Activated CD4-positive, alpha-beta T cell treated with anti-CD3 and anti-CD28 coated beads, Interleukin-2, amount 50 U/mL, for 48 hours (primary cell): ENCODE measurements at regions not wholly inside any gene's neighbourhood (a gene's known extent, or its start where the extent isn't known, plus 50 kb on each side); places are given as distances from the start of the nearest gene placed in this dataset.

Experiments
- DNase-seq, 2 experiments: peaks; one replicate each; pipeline ENCODE4 v3.0.0-alpha.2; 2020

DNA sequence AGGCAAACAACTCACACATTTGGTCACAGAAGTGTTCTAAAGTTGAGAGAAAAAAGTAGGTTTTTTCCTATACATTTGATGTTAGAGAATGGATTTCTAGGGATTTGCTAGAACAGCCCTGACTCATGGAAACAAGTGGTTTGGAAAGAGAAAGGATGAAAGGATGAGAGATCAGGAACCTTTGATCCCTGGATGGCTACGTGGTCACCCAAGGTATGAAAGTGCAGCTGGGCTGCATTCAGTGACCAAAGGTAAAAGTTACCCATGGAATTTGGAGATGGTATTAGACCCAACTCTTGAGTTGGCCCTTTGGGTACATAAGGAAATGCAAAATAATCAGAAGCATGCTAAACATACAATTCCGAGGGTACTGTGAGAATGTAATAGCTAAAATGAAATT, 61.3 kb upstream of the SPIN1 start:
- no peak for DNase-seq

DNA sequence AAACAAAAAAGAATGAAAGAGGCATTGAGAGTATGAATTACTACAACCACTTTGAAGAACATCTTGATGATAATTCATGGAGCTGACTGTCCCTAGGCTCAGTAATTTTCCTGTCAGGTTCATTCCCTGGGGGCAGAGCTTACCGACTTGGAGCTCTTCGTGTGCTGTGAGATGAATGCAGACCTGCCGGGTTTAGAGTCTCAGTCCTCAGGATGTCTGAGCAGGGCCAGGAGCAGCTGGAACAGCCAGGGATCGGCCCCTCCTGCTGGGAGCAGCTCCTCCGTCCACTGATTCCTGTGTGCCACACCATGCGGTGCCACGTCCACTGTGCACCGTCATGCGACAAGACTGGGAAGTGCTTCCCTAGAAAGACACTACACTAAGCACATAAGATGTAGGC, 62.2 kb upstream of the SPIN1 start:
- DNase-seq, result no peak

DNA sequence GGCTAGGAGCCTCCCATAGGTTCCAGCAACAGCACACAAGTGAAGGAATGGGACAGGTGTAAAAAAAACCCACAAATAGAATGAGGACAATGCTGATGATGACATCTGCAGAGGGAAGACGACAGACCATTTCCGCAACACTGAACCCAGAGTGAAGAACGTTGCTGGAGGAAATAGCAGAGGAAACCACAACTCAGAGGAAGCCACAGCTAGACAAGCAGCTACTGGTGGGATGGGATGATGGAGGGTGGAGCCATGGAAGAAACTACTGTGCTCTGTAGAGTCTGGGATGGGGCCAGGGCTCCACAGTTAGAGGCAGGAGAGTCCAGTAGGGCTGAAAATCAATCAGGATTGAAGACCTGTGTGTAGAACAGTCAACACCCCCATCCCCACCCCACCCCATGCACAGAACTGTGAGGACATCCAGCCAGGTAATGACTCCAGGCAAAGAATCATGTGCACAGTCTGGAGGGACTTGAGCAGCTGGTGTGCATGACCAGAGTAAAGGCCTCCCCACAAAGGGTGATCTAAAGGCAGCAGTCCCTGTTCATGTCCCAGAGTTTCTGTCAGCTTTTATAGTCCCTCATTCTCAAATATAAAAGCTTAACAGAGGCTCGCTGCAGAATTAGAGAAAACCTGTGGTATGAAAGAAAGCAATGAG, 65.2 kb upstream of the SPIN1 start:
- peak; percentile 23 to 38 for DNase-seq

DNA sequence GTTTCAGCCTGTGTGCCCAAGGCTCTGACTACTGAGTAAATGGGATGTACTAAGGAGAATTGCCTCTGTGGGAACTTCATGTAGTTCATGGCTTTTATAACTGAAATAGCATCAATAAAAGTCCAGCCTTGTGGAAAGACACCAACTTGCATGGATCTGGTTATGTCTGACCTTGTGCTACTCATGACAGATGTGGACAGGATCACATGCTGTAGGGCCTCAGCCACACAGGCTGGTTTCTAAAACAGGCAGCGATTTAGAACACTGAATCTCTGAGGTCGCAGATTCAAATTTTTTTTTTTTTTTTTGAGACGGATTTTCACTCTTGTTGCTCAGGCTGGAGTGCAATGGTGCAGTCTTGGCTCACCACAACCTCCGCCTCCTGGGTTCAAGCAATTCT, 66.5 kb upstream of the SPIN1 start:
- no peak for DNase-seq

DNA sequence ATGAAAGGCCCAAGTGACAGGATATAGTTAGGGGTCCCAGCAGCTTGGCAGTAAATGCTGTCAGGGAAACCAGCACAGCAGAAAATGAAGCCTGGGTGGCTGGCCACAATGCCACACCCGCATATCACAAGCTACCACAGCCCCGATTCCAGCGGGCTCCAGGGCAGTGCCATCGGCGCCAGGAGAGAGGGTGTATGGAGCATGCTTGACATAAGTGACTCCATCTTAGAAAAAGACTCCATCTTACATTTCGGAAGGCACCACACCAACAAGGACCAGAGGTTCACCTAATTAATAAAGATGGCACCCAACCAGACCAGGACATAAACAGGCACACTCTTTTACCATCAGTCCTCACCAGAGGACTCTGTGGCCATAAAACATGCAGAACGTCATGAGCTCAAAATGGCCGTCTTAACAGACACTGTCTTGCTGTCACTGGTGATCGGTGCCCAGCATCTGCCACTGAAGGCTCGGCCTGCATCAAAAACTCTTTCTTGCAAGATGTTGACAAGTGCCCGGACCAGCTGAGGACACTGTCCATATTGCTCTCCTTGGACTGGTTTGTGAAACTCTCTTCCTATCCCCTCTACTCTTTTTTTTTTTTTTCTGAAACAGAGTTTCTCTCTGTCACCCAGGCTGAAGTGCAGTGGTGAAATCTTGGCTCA, 67.4 kb upstream of the SPIN1 start:
- no peak for DNase-seq

DNA sequence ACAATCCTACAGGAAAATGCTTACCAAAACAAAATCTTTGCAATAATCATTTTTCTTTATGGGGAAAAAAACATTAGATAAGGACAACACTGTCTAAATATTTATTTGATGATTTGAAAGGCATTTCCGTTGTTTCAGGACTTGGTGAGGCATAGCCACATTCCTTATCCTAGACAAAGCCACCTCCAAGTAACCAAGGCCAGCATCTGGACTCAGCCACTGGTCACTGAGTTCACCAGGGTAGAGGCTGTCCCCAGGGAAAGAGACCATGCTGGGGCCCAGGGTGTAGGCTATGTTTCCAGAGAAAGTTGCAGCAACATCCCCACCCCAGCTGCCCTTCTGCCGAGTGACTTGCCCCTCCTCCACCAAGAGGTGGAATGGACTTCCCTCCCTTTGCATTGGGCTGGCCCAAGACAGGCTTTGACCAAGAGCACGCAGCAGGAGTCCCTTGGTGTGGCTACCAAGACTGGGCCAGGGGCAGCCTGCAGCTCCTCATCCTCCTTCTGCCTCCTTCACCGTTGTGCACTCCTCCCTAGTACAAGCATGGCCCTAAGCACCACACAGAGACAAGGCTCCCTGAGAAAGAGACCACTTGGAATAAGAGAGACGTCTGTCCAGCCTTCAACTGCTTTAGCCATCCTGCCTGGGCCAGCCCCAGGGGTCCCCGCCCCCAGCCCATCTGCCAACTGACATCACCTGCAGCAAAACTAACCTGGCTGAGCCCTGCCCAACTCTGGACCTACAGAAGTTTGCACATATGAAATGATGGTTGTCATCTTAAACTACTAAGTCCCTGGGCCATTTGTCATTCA, 68.1 kb upstream of the SPIN1 start:
- DNase-seq, result no peak

DNA sequence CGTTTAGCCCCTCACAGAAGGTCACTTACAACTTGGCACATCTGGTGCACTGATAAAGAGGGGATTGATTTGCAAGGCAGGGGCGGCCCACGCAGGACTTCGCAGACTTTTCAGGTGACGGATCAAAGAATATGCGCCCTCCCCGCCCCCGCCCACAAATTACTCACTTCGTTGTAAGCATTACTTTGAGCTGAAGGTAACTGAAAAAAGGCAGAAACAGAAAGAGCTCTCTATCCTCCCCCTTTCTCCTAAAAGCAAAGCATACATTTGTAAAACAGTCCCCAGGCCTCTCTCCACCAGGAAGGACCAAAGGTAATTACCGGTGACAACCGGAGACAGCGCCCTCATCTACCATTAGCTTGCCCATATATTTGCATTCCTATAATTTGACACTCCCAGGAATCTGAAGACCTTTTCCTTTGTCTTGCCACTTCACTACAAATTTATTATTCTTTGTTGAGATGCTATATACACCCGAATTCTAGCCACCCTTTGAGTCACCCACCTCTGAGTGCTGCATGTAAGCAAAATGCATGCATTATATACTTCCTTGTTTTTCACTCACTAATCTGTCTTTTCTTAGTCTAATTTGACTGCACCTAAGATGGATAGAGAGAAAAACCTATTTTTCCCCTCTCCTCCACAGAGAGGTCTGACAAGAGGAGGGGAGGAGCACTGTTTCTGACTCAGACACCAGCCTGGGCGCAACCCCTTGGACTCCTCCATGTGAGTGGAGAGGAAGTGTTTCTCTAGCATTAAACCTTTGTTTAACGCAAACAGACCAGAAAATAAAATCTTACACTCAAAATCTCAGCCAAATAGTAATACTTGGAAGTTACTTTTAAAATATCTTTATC, 74.7 kb upstream of the SPIN1 start:
- peak; percentile 49 to 58 for DNase-seq

DNA sequence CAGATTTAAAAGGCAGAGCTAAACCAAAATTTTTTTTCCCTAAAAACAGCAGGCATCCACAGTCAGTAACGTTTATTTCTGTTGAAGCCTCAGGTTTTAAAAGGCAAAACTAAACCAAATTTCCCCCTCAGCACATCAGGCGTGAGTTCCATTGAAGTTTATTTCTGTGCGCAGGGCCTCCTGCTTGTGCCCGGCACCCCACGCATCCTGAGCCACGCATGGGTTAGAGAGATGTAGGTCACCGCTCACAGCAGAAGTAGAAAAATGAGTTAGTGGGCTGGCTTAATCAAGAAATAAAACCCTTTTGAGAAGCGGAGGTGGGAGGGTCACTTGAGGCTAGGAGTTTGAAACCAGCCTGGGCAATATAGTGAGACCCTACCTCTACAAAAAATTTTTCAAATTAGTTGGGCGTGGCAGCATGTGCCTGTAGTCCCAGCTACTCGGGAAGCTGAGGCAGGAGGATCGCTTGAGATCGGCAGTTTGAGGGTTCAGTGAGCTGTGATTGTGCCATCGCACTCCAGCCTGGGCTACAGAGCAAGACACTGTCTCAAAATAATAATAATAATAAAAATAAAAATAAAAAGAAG, 75.6 kb upstream of the SPIN1 start:
- DNase-seq, result peak in 1 of 2 experiments; percentile 20

DNA sequence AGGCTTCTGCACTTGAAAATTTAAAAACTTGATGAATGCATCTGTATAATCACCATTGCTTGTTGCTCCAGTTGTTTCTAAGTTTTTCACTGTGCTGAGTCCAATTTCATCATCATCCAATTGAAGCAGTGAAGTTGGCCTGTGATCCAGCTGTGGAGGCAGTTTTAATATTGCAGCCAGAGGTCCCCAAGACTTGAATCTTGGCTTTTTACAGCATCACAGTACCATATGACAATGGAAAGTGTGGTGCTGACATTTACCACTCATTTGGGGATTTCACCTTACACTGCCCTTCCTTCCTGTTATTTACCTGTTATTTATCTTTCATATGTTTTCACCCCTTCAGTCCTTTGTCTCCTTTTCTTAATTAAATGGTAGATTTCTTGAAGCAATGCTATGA, 76.2 kb upstream of the SPIN1 start:
- DNase-seq, result no peak

DNA sequence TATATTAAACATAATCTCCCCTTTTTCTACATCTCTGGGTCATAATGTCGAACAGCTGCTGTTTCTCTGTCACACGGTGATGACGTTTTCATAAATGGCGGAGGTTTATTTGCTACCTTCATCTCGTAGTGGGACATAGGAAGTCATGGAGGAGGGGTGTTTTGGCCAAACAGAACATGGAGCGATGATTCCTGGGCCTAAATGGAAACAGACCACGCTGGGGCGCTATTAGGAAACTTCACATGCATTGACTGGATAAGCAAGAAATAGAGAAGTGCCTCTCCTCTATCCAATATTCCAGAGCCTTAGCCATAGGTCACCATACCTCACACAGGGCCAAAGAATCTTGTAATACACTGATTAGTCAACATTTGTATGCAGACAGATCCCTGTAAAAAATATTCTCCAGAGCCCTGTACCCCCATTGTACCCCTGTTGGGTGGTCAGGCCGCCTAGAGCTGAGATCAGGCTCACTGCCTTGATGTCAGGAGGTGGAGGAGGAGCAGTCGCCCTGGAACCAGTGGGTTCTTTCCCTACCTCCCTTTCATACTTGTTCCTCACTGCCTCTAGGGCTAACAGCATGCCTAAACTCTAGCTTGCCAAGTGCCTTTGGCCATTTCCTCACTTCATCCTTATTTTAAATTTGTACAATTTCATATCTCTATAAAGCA, 77.8 kb upstream of the SPIN1 start:
- DNase-seq, result no peak

DNA sequence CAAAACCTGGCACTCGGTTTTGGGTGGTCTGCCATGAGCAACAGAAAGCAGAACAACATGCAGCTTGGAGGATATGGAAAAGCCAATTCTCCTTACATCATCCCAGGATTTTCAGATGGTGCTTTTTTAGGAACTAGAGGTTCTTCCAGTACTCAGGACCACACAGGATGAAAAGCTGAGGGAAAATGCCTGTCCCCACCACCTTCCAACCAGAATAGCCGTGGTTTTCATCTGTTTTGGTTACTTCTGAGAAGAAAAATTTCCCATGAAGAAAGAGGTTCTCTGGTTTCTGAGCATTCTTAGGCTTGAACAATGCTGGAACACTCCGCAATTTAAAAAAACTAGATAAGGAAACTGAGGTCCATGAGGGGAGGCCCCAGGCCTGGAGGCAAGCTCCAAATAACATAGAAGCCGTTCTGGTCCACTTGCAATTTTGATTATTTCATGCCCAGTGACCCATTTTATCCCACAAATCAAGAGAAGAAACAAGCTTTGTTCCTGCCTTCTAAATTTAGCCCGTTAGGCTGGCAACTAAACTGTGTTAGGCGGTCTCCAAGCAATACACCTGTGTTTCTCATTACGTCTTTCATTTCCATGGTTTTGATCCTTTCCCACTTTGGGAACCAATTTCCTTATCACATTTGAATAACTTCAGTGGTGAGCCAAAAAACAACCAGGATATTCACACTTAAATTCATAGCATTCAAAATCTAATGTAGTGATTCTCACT, 79.2 kb upstream of the SPIN1 start:
- DNase-seq, result no peak

DNA sequence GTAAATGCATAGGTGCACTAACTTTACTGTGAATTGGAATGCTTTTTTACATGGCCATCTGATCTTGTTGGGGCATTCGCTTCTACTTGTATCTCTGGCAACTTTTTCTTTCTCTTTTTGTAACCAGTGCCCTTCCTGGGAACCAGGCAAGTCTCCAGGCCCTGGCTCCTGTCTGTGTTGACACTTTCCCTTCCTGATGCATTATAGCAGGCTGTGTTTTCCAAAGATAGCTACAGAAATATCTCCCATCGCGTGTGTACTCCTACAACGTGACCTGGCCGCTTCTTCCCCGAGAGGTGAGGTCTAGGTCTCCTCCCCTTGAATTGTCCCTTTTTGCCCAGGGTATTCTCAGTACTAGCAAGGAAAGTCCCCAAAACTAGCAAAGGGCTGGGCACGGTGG, 81.1 kb upstream of the SPIN1 start:
- DNase-seq, result no peak

DNA sequence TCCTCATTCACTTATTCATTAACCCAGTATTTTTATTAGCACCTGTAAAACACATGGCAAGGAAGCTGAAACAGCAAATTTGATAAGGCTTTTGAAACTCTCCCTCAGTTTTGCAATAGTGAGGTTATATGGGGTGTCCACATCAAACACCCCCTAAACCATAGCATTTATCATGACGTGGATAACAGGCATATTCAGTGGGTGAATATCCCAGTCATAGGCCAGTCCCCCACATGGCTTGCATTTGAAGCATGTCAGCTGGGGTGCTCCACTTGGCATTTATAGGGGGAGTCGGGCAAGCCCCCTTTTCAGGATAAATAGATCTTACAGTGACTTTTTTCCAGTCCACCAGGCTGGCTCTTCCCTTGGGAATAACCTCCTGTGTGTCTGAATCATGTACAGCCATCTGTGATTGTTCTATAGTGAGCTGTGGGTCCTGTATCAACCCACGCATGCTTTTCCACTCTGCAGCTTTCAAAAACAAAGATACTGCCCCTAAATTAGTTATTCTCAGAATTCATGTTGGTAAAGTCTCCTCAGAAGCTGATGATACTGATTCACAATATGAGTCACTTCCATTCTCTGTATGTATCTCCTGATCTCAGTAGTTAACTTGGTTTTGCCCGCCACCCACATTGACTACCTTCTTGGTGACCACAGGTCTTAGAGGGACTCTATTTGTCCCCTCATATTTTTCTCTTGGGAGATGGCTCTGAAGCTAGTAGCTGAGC, 84.4 kb upstream of the SPIN1 start:
- DNase-seq, result peak; percentile 53 to 73

DNA sequence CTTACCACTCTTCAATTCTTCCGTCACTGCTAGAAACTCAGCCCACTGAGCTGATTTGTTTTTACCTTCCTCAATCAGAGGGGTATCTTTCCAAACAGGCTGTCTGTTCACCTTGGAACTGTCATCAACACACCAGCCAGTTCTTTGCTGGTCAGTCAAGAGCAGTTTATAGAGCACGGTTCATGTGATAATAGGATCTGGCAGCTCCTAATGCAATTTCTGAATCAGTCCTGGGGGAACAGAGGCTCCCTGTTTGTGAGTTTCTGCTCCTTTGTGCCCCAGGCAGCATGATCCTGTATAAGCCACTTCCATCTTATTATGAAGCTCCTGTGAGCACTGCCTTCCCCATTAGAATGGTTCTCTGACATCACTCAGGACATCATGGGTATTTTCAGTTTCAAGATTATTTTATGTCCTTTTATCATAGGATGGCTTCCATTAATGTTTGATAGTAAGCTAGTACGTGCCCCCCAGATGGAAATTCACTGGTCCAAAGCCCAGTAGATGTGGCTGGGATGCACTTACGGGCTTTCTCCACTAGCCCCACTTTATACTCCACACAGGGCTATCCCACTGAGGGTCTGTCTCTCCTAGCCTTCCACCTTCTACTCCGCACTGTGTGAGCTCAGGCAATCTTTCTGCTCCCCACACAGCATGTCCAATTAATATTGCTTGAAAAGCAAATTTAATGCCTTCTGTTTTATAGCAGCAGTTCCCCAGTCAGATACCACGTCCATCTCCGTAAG, 85.5 kb upstream of the SPIN1 start:
- DNase-seq, result no peak

DNA sequence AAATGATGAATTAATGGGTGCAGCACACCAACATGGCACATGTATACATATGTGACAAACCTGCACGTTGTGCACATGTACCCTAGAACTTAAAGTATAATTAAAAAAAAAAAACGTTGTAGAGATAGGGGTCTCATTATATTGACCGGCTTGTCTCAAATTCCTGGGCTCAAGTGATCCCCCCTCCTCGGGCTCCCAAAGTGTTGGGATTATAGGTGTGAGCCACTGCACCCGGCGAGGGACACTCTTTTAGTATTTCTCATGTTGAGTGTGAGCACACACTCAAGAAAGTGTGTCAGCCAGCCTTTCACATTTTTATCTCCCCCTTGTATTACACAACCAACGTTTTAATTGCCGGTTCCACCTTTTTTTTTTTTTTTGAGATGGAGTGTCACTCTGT, 87.7 kb upstream of the SPIN1 start:
- DNase-seq, result no peak

DNA sequence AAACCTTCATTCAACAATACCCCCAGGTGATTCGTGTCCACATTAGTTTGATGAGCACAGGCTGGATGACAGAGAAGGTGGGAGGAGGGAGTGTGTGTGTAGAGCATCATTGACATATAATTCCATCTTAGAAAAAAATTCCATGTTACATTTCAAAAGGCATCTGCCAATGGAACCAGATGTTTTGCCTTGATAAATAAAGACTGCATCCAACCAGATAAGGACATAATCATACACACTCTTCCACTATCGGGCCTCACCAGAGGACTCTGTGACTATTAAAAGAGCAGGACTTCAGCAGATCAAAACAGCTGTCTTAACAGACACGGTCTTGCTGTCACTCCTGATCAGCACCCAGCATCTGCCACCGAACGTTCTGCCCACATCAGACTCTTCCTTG, 96.4 kb upstream of the SPIN1 start:
- no peak for DNase-seq

DNA sequence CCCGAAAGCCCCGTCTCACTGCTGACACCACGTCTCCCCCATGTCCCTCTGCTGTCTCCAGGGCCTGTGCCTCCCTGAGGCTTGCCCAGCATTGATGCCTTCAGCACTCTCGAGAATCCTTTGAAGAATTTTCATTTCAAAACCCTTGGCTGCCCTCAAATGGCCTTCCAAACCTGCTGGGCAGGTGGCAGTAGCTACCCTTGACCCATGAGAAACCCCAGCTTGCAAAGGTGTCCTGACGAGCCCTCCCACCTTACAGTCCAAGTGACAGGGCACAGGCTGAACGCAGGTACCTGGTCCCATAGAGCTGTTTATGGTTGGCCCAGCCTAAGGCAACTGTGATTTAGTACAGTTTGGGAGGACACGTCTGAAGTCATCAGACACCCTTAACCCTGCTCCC, 97.2 kb upstream of the SPIN1 start:
- no peak for DNase-seq

DNA sequence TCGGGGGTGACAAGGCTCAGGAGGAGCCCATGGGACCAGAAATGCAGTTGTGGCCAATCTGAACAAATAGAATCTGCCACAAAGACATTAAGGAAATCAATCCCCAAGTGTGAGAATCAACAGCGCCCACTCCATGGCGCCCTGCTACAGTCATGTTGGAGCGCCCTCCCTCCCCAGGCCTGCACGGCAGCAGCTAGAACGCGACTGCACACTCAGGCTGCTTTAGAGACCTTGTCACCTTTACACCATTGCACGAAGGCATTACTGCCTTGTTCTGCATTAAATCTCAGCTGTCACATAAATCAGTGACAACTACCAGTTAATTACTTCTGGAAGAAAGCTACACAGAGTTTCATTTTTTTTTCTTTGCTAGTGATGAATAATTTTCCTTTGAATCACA, 98.7 kb upstream of the SPIN1 start:
- DNase-seq, result no peak

DNA sequence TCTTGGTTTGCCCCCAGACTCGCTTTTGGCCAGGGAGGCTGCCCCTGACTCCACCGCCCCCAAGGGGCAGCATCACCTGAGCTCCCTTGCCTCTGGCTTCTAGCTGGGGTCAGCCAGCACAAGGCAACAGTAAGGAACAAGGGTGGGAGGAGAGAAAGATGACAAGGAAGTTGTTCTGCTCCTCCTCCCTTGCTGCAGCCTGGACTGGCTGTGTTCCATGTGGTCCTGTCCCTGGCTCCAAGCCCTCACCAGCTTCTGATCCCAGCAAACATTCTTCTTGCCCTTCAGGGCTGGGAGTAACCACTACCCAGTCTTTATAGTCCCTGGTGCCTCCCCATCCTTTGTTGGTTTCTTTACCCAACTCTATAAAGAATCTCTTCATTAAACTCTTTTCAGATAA, 100.3 kb upstream of the SPIN1 start:
- DNase-seq, result no peak

DNA sequence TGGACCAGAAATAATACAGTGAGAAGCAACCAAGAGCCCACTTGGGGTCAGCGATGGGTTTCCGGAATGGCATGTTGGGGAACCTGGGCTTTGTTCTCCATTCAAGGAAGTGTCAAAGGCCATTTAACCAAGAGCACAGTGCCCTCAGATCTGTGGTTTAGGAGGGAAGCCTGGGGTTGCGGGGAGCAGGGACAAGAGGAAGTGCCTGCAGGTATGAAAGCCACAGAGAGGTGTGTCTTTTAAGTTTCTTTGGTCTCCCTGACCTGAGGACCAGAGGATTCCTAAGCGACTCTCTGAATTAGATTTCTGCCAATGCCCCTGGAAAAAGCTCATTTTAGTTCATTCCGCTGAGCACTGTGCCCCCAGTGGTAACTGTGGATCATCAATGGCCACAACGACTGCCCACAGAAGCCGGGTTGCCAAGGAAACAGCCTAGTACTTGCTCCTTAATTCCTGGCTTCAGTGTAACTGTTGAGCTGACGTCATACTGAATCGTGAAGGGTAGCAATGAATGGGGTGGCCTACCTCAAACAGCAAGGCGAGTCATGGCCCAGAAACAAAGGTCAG, 107.3 kb upstream of the SPIN1 start:
- no peak for DNase-seq
